H4 (cell line): ENCODE measurements at regions not wholly inside any gene's neighbourhood (a gene's known extent, or its start where the extent isn't known, plus 50 kb on each side); places are given as distances from the start of the nearest gene placed in this dataset.
"Not testable (repeated sequence)": the region's sequence is repeated elsewhere in the genome, so short reads cannot be mapped to it uniquely, and the experiment has no call there.

Experiments used
- DNase-seq: peaks from one replicate; pipeline ENCODE4 v3.0.0-alpha.2; 2015; ENCODE audit warnings: low spot score

DNA sequence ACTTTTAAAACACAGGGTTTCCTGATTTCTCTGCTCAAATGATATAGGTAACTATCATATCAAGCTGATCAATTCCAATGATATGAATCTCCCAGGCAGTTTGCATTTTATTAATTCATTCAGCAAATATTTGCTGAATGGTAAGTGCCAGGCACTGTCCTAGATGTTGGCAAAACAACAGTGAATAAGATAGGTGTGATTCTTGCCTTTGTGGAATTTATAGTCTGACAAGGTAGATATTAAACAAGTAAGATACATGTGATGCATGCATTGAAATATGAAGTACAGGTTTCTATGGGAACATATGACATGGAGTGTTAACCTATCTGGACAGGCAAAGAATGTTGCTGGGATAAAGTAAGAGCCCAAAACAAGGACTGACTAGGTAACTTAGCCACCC is 231.8 kb upstream of the DAB2 start:
- DNase-seq = no peak

DNA sequence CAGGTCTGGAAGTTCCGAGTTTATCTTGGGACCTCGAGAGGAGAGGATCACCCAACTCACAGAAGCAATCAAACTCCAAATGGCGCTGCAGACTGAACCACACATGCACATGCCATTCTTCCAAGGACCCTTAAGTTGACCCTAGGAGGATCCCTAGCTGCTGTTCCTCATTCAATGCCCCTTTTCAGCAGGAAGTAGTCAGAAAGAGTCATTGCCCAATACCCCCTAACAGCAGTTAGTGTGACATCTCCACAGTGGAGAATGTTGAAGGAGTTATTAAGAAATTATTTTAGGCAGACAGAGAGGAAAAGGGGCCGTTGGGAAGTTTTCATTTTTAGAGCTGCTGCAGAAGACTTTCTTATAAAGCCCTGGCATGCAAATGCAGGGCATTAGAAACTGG is 229.9 kb upstream of the DAB2 start:
- no peak for DNase-seq

DNA sequence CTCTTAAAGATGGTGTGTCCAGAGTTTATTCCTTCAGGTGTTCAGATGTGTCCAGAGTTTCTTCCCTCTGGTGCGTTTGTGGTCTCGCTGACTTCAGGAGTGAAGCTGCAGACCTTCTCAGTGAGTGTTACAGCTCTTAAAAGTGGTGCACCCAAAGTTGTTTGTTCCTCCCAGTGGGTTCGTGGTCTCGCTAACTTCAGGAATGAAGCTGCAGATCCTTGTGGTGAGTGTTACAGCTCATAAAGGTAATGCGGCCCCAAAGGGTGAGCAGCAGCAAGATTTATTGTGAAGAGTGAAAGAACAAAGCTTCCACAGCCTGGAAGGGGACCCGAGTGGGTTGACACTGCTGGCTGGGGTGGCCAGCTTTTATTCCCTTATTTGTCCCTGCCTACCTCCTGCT is 227.7 kb upstream of the DAB2 start:
- not testable (repeated sequence) for DNase-seq

DNA sequence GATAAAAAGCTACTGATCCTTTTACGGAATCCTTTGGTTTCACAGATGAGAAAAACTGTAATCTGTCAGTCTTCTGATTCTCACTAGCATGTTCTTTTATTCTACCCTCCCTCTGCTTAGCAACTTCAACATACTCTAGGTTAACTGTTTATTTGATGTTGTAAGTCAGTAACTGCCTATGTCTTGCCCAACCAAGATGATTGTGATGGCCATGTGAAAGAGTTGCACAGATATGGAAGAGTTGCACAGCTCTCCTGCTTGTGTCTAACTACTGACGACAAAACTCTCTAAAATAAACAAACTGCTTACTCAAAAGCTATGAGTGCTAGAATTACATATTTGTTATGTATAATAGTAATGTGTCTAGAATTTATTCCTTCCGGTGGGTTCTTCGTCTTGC is 227.3 kb upstream of the DAB2 start:
- no peak for DNase-seq

DNA sequence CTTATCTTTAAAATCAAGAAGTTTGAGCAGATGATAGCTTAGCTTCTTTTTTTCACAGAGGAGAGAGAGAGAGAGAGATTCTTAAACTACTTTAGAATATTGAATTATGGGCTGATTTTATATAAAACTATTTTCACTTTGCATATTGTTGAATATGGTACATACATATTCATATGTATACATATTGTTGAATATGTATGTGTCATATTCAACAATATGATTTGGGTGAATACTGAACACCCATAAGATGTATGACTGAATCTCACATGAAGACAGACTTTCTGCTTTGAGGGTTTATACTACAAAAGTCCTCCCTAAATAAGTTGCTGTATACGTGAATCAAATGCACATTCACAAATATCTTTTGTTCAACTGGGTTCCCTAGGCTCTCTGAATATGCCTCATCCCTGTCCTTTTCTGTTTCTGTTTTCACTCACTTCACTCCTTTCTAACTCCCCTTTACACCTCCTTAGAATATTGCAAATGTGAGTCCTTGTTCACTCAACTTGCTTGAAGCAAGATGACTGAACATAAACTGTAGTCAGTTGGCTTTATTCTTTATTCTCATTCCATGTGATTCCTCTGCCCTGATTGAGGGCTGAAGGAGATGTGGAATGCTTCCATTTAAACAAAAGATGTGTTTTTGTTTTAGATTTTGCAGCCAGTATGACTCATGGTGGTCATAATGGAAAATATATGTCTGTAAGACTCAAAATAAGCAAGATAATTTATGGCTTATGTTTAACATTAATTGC is 225.4 kb upstream of the DAB2 start:
- DNase-seq = peak; percentile 27

DNA sequence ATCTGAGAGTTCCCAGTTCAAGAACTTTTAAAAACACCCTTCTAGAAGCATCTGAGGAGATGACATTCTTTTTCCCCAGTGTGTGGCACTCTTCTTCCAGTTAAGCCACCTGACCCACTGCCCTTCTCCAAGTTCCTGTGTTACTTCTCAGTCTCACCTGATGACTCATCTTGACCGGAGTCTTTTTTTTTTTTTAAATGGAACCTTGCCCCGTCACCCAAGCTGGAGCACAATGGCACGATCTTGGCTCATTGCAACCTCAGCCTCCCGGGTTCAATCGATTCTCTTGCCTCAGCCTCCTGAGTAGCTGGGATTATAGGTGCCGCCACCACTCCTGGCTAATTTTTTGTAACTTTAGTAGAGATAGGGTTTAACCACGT is 224.1 kb upstream of the DAB2 start:
- peak; percentile 86 for DNase-seq

DNA sequence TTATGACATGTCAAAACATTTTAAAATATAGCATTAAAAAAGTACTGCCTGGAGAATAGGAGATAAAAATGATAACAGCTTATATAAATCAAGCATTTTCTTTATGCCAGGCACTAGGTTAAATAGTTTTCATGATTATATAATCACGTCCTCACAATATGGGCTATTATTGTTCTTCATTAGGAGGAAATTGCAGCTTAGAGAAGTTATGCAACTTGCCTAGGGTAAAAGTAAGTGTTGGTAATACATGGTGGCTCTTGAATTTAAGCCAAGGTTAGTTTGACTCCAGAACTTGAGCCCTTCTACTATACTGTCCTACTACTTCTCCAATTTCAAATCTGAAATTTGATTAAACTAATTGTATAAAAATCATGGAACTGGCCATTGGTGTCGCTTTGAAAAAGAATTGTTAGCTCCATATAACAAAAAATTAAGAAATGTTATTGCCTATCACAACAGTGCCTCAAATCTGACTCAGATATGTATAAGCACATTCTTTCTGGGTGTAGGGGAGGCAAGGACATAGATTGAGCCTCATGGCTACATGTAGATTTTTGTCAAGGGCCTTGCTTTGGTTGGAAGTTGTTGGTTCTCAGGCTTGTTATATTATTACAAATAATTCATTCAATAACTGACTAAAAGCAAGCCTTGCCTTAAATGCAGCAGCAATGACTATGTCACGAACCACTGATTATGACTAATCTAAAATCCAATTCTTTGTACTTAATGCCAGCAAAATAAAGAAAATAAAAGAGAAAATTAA is 223.5 kb upstream of the DAB2 start:
- DNase-seq = no peak

DNA sequence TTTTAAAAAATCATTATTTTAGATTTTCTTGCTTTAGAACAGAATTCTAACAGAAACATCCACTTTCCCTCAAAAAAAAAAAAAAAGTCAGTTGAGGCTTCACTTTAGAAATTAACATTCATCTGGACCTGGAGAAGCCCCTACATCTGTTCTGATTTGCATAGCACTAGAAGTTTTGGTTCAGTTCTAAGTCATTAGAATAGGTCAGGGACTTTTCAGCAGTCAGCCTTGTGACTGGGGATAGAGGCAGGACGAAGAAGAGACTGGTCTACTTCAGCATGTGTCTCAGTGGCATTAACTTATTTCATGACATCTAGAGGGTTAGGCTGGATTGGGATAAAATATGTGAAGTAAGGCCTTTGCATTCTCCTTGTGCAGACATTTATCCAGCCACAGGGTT is 215.8 kb upstream of the DAB2 start:
- DNase-seq = no peak

DNA sequence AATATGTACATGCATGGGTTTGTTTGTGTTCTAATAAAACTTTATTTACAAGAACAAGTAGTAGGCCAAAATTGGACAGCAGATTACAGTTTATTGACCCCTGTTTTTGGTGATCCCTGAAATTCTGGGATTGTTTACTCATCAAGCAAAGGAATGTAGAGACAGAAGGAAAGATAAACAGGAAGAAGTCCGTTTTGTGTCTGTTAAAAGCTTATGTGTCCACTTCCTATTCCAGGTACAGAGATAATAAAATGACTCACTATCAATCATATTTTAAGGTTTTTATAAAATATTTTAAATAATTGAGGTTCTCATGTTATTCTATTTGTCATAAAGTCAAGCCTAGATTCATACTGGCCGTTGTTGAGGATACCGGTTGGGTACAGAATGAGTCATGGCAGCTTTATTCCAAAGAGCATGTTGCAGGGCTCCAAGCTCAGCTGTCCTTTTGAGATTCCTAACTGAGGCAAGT is 214.9 kb upstream of the DAB2 start:
- no peak for DNase-seq

DNA sequence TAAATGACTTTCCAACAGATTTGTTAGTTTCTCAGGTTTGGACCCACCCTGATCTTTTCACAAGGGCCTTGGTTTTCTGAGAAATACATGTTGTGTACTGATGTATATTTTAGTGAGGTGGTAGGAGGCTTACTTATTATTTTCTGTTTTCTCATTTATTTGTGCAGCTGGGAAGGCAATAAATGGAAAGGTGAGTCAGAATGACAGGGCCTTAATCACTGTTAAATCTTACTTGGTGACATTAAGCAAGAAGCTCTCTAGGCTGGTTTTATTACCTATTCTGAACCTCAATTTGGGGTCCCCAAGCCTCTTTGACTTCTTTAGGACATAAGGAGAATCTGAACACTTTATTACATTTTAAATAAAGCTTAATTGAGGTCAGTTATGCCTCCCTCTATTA is 214.0 kb upstream of the DAB2 start:
- DNase-seq = no peak

DNA sequence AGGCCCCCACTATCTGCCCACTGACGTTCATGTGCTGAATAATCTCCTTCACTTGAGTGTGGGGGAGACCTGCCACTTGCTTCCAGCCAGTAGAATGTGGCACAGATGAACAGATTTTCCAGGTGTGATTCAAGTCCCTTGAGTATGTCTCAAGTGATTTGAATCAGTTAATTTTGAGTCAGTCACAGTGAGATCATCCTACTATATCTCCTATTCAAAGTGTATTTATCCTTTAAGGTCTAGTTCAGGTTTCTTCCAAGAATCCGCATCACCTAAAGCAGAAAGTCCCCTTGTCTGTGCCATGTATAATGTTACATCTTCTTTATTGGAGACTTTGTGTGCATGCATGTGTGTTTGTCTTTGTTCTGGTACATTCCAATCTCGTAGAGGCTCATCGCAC is 208.3 kb upstream of the DAB2 start:
- DNase-seq = no peak

DNA sequence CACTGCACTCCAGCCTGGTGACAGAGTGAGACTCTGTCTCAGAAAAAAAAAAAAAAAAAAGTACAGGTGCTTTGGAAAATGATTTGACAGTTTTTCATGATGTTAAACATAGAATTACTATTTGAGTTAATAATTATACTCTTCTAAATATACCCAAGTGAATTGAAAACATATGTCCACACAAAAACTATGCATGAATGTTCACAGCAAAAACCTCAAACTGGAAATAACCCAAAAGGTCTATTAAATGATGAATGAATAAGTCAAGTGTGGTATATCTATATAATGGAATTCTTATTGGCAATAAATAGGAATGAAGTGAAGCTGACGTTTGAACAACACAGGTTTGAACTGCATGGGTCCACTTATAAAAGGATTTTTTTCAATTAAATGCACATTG is 207.2 kb upstream of the DAB2 start:
- DNase-seq = no peak

DNA sequence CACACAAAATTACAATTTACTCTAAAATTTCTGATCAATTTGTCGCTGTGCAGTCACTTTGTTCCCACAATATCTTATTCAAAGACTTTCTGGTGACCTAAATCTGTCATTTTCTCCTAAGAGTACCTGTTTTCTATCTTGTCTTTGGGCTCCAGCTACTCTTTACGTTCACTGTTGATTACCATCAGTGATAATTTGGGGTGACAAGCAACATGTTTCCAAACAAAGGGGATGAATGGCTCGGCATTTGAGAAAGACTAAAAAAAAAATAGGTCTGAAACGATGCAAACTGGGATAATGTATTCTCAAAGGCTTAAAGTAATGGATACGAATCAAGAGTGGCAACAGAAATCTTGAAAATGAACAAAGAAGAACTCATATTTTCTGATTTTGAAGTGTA is 205.2 kb upstream of the DAB2 start:
- DNase-seq = no peak

DNA sequence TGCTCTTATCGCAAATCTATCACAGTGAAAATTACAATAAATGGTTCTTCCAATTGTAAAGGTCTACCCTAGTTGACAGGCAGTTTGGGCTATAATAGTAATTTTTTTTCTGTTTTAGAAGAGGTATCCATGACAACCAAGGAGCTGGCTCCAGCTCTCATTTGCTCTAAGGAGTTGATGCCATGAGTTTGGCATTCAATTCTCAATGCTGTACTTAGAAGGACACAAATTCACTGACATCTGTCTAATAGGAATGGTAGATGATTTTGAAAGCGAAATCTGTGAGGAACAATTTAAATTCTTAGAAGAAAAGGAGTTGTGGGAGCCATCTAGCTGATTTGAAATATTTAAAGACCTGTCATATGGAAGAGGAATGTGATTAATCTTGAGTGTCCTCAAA is 203.6 kb upstream of the DAB2 start:
- no peak for DNase-seq

DNA sequence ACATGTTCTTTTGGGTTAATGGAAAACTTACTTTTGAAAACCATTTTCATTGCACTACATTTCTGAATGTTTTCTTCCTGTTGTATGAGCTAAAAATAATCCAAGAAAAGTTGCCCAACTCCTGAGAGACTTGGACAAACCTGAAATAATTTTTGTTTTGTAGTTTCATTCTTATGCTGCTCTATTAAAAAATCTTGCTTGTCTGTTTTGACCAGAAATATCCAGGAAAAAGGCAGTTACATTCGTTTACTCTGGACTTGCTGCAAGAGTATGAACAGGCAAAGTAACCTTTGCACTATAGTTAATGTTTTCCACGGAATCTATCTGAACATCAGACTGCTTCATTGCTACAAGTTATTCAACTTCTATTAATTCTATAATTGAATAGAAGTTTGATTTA is 200.1 kb upstream of the DAB2 start:
- DNase-seq = no peak

DNA sequence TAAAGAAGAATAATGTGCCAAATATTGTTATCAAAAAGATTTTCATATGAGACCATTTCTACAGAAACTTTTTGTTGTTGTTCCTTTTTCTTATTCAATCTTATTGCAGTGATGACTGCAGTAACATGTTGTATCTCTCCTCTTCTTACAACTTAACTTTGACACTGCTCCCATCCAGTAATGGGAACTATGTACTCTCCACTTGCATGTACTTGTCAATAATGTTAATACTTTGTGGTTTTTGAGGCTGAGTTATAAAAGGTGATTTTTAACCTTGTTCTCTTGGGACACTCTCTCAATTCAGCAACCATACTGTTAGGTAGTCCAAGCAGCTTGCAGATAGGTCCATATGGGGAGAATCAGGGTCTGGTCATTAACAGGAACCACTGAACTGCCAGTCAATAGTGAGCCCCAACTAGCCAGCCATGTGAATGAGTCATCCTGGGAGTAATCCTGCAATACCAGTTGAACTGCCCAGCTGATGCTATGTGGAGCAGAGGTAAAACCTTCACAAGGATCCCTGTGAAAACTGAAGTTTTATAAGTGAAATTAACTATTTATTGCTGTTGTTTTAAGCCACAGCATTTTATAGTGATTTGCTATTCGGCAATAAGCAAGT is 199.6 kb upstream of the DAB2 start:
- DNase-seq = peak; percentile 57

DNA sequence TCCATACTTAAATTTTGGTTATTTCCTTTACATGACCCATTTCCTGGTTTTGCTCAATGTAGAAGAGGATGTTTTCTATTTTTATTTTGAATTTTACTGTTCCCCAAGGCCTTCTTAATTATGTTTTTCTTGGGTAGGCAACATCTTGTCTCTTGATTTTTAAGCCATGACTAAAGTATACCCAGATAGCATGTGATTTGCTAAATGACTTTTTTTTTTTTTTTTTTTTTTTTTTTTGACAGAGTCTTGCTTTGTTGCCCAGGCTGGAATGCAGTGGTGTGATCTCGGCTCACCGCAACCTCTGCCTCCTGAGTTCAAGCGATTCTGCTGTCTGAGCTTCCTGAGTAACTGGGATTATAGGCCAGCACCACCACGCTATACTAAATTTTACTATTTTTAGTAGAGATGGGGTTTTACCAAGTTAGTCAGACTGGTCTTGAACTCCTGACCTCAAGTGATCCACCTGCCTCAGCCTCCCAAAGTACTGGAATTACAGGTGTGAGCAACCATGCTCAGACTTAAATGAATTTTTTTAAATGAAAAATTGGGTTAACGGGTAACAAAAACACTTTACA is 198.6 kb upstream of the DAB2 start:
- DNase-seq = no peak

DNA sequence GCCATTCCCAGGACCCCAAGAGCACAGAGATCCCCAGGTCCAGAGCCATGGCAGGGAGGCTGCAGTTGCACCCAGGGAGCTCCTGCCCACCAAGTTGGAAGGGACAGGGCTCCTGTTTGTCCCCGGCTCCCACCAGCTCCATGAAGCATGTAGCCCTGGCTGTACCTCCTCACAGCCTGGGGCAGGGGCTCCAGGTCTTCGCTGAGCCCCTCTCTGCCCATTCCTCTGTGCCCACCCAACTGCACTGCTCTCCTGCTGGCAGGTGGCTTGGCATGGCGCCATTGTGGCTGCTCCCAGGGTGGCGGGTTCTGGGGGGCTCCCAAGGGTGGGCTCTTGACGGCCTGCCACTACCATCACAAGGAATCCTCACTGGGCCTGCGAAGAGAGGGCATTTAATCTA is 197.5 kb upstream of the DAB2 start:
- DNase-seq = no peak

DNA sequence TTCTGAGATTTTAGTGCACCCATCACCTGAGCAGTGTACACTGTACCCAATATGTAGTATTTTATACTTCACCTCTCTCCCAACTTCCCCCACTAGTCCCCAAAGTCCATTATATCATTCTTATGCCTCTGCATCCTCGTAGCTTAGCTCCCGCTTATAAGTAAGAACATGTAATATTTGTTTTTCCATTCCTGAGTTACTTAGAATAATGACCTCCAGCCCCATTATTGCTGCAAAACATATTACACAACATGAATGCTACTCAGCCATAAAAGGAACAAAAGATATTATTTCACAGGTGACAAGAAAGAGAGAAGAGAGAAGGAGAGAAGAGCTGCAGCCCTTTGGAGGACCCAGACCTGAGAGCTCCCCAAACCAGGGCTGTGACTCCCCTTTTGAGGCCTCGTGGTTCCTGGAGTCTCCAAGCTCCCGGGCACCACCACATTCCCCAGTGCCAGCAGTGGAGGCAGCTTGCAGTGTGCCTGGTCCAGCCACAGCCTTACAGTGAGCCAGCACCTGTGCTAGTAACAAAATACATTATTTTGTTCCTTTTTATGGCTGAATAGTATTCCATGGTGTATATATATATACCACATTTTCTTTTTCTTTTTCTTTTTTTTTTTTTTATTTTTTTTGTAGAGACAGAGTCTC is 194.5 kb upstream of the DAB2 start:
- DNase-seq = no peak

DNA sequence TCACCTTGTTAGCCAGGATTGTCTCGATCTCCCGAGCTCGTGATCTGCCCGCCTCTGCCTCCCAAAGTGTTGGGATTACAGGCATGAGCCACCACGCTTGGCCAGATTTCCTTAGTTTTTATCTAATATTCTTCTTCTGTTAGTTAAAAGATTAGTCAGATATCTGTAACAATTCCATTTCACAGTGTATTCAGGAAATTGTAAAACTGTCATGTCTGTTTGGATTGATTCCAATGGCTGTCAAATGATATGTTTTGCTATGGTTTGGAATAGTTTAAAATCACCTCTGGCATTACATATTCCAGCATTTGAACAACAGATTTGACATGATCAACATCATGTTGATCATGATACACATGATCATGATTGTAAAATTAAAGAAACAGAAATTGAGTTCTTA is 193.6 kb upstream of the DAB2 start:
- no peak for DNase-seq

DNA sequence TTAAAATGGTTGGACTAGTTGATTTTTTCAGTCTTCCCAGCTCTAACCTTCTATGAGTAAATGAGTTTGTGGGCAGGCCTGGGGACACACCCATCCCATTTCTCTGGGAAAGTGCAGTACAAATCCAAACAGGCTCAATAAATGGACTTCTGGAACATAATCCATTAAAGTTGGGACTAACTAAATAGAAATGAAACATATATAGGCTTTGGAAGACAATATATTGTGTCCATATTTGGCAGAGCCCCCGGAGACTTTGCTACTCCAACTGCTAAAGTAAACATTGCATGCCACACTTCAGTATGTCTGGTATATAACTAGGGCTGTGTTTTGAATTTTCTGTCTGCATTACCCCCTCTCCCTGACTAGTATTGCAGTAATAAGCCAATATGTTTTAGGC is 191.4 kb upstream of the DAB2 start:
- peak; percentile 28 for DNase-seq

DNA sequence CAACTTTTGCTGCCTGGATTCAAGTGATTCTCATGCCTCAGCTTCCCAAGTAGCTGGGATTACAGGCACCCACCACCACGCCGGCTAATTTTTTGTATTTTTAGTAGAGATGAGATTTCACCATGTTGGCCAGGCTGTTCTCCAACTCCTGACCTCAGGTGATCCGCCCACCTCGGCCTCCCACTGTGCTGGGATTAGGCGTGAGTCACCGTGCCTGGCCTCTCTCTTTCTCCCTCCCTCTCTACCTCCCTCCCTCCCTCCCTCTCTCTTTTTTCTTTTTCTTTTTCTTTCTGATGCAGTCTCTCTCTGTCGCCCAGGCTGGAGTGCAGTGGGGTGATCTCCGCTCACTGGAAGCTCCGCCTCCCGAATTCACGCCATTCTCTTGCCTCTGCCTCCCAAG is 186.3 kb upstream of the DAB2 start:
- DNase-seq = peak; percentile 38
